HEK293 (cell line): ENCODE measurements at regions not wholly inside any gene's neighbourhood (a gene's known extent, or its start where the extent isn't known, plus 50 kb on each side); places are given as distances from the start of the nearest gene placed in this dataset.

ENCODE experiments used
- CTCF ChIA-PET: fragments of 350-600 bp; formaldehyde crosslinking; extraction: SDS; loops from one replicate; lab custom pipeline; 2021; ENCODE audit warnings: antibody characterized with exemption; lab: Yijun Ruan, JAX
- POLR2A ChIA-PET: fragments of 300-600 bp; formaldehyde crosslinking; extraction: SDS; loops from one replicate; lab custom pipeline; 2020; ENCODE audit warnings: antibody characterized with exemption, inconsistent platforms; lab: Yijun Ruan, JAX
- H3K27ac ChIP-seq: fragments of 200-500 bp; sonication (Bioruptor generic); 2 replicates; pipeline ENCODE4 v1.5.1; 2014; ENCODE audit warnings: low read depth, low read length, control low read depth, inconsistent platforms; ENCODE audit errors: extremely low read depth
- H3K36me3 ChIP-seq, 2 experiments: fragments of 200-500 bp in 1 of 2; sonication (Bioruptor generic) in 1 of 2; 1 replicate in 1 of 2; 2 replicates in 1 of 2; pipeline ENCODE4 v1.5.1; 2014 to 2017; ENCODE audit warnings: inconsistent platforms in 2 of 2, low read length in 2 of 2; ENCODE audit not compliant: control insufficient read depth in 2 of 2, insufficient read depth in 1 of 2
- H3K4me1 ChIP-seq: fragments of 200-500 bp; sonication (Bioruptor generic); 2 replicates; pipeline ENCODE4 v1.5.1; 2014; ENCODE audit warnings: mild to moderate bottlenecking, low read length, inconsistent platforms; ENCODE audit not compliant: control insufficient read depth, insufficient read depth
- H3K4me3 ChIP-seq: 2 replicates; pipeline ENCODE4 v1.5.1; 2011; ENCODE audit warnings: low read depth, mild to moderate bottlenecking, control low read depth, low read length, moderate library complexity
- H3K9me3 ChIP-seq: fragments of 200-500 bp; sonication (Bioruptor generic); 2 replicates; pipeline ENCODE4 v1.5.1; 2014; ENCODE audit warnings: low read depth, low read length, inconsistent platforms; ENCODE audit not compliant: control insufficient read depth, insufficient read depth
- EGR2 ChIP-seq: fragments of 450-650 bp; formaldehyde crosslinking; IDR thresholded peaks from 2 replicates; pipeline ENCODE4 v1.5.1; 2016; ENCODE audit warnings: low read depth, missing biosample characterization, missing genetic modification characterization
- SCRT1 ChIP-seq: fragments of 450-650 bp; formaldehyde crosslinking; IDR thresholded peaks from 2 replicates; pipeline ENCODE4 v1.5.1; 2016; ENCODE audit warnings: missing biosample characterization, missing genetic modification characterization, borderline replicate concordance
- ZBTB21 ChIP-seq: fragments of 450-650 bp; formaldehyde crosslinking; IDR thresholded peaks from 2 replicates; pipeline ENCODE4 v1.5.1; 2017; ENCODE audit warnings: missing biosample characterization, missing genetic modification characterization
- ZBTB49 ChIP-seq: fragments of 450-650 bp; formaldehyde crosslinking; IDR thresholded peaks from 2 replicates; pipeline ENCODE4 v1.5.1; 2016; ENCODE audit warnings: missing biosample characterization, missing genetic modification characterization, low read depth
- ZNF132 ChIP-seq: fragments of 450-650 bp; formaldehyde crosslinking; IDR thresholded peaks from 2 replicates; pipeline ENCODE4 v1.5.1; 2017; ENCODE audit warnings: missing biosample characterization, missing genetic modification characterization, borderline replicate concordance
- ZNF211 ChIP-seq: fragments of 450-650 bp; formaldehyde crosslinking; IDR thresholded peaks from 2 replicates; pipeline ENCODE4 v1.5.1; 2016; ENCODE audit warnings: low read depth, missing biosample characterization, missing genetic modification characterization
- ZNF221 ChIP-seq: fragments of 450-650 bp; formaldehyde crosslinking; IDR thresholded peaks from 2 replicates; pipeline ENCODE4 v1.5.1; 2017; ENCODE audit warnings: missing biosample characterization, missing genetic modification characterization, borderline replicate concordance
- ZNF223 ChIP-seq: fragments of 450-650 bp; formaldehyde crosslinking; IDR thresholded peaks from 2 replicates; pipeline ENCODE4 v1.5.1; 2016; ENCODE audit warnings: missing biosample characterization, missing genetic modification characterization
- ZNF23 ChIP-seq: fragments of 450-650 bp; formaldehyde crosslinking; IDR thresholded peaks from 2 replicates; pipeline ENCODE4 v1.5.1; 2016; ENCODE audit warnings: missing biosample characterization, missing genetic modification characterization, borderline replicate concordance
- ZNF292 ChIP-seq: fragments of 450-650 bp; formaldehyde crosslinking; IDR thresholded peaks from 2 replicates; pipeline ENCODE4 v1.5.1; 2016; ENCODE audit warnings: low read depth, missing biosample characterization, missing genetic modification characterization, borderline replicate concordance
- ZNF398 ChIP-seq: fragments of 450-650 bp; formaldehyde crosslinking; IDR thresholded peaks from 2 replicates; pipeline ENCODE4 v1.5.1; 2017; ENCODE audit warnings: missing biosample characterization, missing genetic modification characterization
- ZNF514 ChIP-seq: fragments of 450-650 bp; formaldehyde crosslinking; IDR thresholded peaks from 2 replicates; pipeline ENCODE4 v1.5.1; 2016; ENCODE audit warnings: missing biosample characterization, missing genetic modification characterization
- ZNF548 ChIP-seq: fragments of 450-650 bp; formaldehyde crosslinking; IDR thresholded peaks from 2 replicates; pipeline ENCODE4 v1.5.1; 2016; ENCODE audit warnings: missing biosample characterization, missing genetic modification characterization
- ZNF596 ChIP-seq: fragments of 450-650 bp; IDR thresholded peaks from 2 replicates; pipeline ENCODE4 v1.5.0; 2018; ENCODE audit warnings: missing biosample characterization, mild to moderate bottlenecking, missing genetic modification characterization, moderate library complexity
- ZNF600 ChIP-seq: fragments of 450-650 bp; formaldehyde crosslinking; IDR thresholded peaks from 2 replicates; pipeline ENCODE4 v1.5.1; 2016; ENCODE audit warnings: missing biosample characterization, missing genetic modification characterization
- ZNF664 ChIP-seq: fragments of 450-650 bp; formaldehyde crosslinking; IDR thresholded peaks from 2 replicates; pipeline ENCODE4 v1.5.1; 2016; ENCODE audit warnings: missing biosample characterization, missing genetic modification characterization
- ZSCAN16 ChIP-seq: fragments of 450-650 bp; formaldehyde crosslinking; IDR thresholded peaks from 2 replicates; pipeline ENCODE4 v1.5.1; 2016; ENCODE audit warnings: missing biosample characterization, missing genetic modification characterization
- ZSCAN30 ChIP-seq: fragments of 450-650 bp; IDR thresholded peaks from 2 replicates; pipeline ENCODE4 v1.5.1; 2018; ENCODE audit warnings: missing biosample characterization, mild to moderate bottlenecking, missing genetic modification characterization, moderate library complexity
- TF ChIP-seq, protein P1 (sequence below): fragments of 450-650 bp; formaldehyde crosslinking; IDR thresholded peaks from 2 replicates; pipeline ENCODE4 v1.5.1; 2016; ENCODE audit warnings: missing biosample characterization, missing genetic modification characterization, borderline replicate concordance
- TF ChIP-seq, protein P2 (sequence below): fragments of 450-650 bp; formaldehyde crosslinking; IDR thresholded peaks from 2 replicates; pipeline ENCODE4; 2016; ENCODE audit warnings: missing biosample characterization, missing genetic modification characterization
- TF ChIP-seq, protein P3 (sequence below): fragments of 450-650 bp; formaldehyde crosslinking; IDR thresholded peaks from 2 replicates; pipeline ENCODE4 v1.5.1; 2016; ENCODE audit warnings: missing biosample characterization, missing genetic modification characterization, borderline replicate concordance

- no peaks in the 10 kb centered on the region for H3K4me1 ChIP-seq
- CTCF ChIA-PET: interaction anchor here (0.5 kb wide), 1 partner anchor 184 kb away, joined by 3 read pairs; no protein-coding TSS in a partner anchor
- POLR2A ChIA-PET: no interaction called here
- H3K27ac ChIP-seq: no peak overlapping the region
- no peak overlapping the region for H3K4me3 ChIP-seq
- H3K9me3 ChIP-seq: no peaks in the 10 kb centered on the region
- no peaks in the 10 kb centered on the region for H3K36me3 ChIP-seq
- TF ChIP-seq ZNF398 (tag by site-specific recombination) (no peak), ZBTB21 (tag by site-specific recombination) (no peak), ZNF132 (tag by site-specific recombination) (no peak), ZNF514 (tag by site-specific recombination) (no peak), ZSCAN16 (no peak), ZNF600 (tag by site-specific recombination) (no peak), ZNF292 (no peak), ZNF223 (no peak), ZNF211 (no peak), EGR2 (tag by site-specific recombination) (no peak), ZSCAN30 (tag by site-specific recombination) (no peak), ZNF596 (tag by site-specific recombination) (no peak), ZNF23 (no peak)
- TF ChIP-seq, protein P1, sequence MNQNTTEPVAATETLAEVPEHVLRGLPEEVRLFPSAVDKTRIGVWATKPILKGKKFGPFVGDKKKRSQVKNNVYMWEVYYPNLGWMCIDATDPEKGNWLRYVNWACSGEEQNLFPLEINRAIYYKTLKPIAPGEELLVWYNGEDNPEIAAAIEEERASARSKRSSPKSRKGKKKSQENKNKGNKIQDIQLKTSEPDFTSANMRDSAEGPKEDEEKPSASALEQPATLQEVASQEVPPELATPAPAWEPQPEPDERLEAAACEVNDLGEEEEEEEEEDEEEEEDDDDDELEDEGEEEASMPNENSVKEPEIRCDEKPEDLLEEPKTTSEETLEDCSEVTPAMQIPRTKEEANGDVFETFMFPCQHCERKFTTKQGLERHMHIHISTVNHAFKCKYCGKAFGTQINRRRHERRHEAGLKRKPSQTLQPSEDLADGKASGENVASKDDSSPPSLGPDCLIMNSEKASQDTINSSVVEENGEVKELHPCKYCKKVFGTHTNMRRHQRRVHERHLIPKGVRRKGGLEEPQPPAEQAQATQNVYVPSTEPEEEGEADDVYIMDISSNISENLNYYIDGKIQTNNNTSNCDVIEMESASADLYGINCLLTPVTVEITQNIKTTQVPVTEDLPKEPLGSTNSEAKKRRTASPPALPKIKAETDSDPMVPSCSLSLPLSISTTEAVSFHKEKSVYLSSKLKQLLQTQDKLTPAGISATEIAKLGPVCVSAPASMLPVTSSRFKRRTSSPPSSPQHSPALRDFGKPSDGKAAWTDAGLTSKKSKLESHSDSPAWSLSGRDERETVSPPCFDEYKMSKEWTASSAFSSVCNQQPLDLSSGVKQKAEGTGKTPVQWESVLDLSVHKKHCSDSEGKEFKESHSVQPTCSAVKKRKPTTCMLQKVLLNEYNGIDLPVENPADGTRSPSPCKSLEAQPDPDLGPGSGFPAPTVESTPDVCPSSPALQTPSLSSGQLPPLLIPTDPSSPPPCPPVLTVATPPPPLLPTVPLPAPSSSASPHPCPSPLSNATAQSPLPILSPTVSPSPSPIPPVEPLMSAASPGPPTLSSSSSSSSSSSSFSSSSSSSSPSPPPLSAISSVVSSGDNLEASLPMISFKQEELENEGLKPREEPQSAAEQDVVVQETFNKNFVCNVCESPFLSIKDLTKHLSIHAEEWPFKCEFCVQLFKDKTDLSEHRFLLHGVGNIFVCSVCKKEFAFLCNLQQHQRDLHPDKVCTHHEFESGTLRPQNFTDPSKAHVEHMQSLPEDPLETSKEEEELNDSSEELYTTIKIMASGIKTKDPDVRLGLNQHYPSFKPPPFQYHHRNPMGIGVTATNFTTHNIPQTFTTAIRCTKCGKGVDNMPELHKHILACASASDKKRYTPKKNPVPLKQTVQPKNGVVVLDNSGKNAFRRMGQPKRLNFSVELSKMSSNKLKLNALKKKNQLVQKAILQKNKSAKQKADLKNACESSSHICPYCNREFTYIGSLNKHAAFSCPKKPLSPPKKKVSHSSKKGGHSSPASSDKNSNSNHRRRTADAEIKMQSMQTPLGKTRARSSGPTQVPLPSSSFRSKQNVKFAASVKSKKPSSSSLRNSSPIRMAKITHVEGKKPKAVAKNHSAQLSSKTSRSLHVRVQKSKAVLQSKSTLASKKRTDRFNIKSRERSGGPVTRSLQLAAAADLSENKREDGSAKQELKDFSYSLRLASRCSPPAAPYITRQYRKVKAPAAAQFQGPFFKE (tag by site-specific recombination): no peak
- TF ChIP-seq, protein P2, sequence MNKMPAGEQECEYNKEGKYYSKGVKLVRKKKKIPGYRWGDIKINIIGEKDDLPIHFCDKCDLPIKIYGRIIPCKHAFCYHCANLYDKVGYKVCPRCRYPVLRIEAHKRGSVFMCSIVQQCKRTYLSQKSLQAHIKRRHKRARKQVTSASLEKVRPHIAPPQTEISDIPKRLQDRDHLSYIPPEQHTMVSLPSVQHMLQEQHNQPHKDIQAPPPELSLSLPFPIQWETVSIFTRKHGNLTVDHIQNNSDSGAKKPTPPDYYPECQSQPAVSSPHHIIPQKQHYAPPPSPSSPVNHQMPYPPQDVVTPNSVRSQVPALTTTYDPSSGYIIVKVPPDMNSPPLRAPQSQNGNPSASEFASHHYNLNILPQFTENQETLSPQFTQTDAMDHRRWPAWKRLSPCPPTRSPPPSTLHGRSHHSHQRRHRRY (tag by site-specific recombination): no peak
- TF ChIP-seq, all 188 proteins: peak for 0
Observed at GRCh38 chr3:117726776-117727175, 1017.2 kb downstream of the TUSC7 start.

DNA sequence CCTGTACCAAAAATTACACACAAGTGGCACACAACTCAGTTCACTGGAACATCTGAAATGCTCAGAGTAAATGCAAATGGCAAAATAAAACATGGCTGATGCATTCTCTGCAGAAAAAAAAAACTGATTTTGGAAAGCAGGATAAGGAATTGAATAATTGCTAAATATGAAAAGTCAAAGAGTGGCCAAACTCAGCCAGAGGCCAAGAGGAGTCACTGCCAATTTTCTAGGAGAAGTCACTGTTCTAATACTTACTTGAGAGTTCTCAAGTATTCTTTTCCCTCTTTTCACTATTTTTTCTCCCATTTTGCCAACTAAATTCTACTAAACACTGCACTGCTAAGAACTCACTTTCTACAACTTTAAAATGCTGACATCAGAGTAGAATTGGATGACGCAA lies 1018.6 kb downstream of the TUSC7 start:
- CTCF ChIA-PET: interaction anchor here (0.6 kb wide), 1 partner anchor 302 kb away, joined by 3 read pairs; no protein-coding TSS in a partner anchor
- no peaks in the 10 kb centered on the region for H3K9me3 ChIP-seq
- no peak overlapping the region for H3K27ac ChIP-seq
- TF ChIP-seq SCRT1 (tag by site-specific recombination): no peak
- TF ChIP-seq ZNF596 (tag by site-specific recombination): no peak
- TF ChIP-seq ZNF664: no peak
- TF ChIP-seq ZNF548: no peak
- TF ChIP-seq ZNF221 (tag by site-specific recombination): no peak
- no peak for TF ChIP-seq ZNF514 (tag by site-specific recombination)
- TF ChIP-seq ZBTB49 (tag by site-specific recombination): no peak
- TF ChIP-seq, protein P3, sequence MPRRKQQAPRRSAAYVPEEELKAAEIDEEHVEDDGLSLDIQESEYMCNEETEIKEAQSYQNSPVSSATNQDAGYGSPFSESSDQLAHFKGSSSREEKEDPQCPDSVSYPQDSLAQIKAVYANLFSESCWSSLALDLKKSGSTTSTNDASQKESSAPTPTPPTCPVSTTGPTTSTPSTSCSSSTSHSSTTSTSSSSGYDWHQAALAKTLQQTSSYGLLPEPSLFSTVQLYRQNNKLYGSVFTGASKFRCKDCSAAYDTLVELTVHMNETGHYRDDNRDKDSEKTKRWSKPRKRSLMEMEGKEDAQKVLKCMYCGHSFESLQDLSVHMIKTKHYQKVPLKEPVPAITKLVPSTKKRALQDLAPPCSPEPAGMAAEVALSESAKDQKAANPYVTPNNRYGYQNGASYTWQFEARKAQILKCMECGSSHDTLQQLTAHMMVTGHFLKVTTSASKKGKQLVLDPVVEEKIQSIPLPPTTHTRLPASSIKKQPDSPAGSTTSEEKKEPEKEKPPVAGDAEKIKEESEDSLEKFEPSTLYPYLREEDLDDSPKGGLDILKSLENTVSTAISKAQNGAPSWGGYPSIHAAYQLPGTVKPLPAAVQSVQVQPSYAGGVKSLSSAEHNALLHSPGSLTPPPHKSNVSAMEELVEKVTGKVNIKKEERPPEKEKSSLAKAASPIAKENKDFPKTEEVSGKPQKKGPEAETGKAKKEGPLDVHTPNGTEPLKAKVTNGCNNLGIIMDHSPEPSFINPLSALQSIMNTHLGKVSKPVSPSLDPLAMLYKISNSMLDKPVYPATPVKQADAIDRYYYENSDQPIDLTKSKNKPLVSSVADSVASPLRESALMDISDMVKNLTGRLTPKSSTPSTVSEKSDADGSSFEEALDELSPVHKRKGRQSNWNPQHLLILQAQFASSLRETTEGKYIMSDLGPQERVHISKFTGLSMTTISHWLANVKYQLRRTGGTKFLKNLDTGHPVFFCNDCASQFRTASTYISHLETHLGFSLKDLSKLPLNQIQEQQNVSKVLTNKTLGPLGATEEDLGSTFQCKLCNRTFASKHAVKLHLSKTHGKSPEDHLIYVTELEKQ (tag by site-specific recombination): no peak
- POLR2A ChIA-PET: no interaction called here
- H3K4me1 ChIP-seq: no peaks in the 10 kb centered on the region
- H3K36me3 ChIP-seq: no peaks in the 10 kb centered on the region
- no peak overlapping the region for H3K4me3 ChIP-seq
